Chondrocyte (in vitro differentiated cells): ENCODE measurements at regions not wholly inside any gene's neighbourhood (a gene's known extent, or its start where the extent isn't known, plus 50 kb on each side); places are given as distances from the start of the nearest gene placed in this dataset.

Source experiments
- DNase-seq: peaks from one replicate; pipeline ENCODE4 v3.0.0; 2021; ENCODE audit warnings: mixed read lengths, low spot score
- H3K27ac Mint-ChIP-seq: one replicate; pipeline ENCODE4 v1.8.0; 2021; ENCODE audit warnings: mild to moderate bottlenecking, moderate library complexity, mixed read lengths; ENCODE audit not compliant: unreplicated experiment
- H3K27me3 Mint-ChIP-seq: 2 replicates; pipeline ENCODE4 v1.8.0; 2021; ENCODE audit warnings: low read depth, mixed read lengths
- H3K36me3 Mint-ChIP-seq: 2 replicates; pipeline ENCODE4 v1.8.0; 2021; ENCODE audit warnings: low read depth, mixed read lengths
- H3K4me1 Mint-ChIP-seq: 2 replicates; pipeline ENCODE4 v1.8.0; 2021; ENCODE audit warnings: low read depth, mild to moderate bottlenecking, mixed read lengths
- H3K4me3 Mint-ChIP-seq: one replicate; pipeline ENCODE4 v1.8.0; 2021; ENCODE audit warnings: mild to moderate bottlenecking, moderate library complexity, mixed read lengths; ENCODE audit not compliant: unreplicated experiment
- H3K9me3 Mint-ChIP-seq: 2 replicates; pipeline ENCODE4 v1.8.0; 2021; ENCODE audit warnings: low read depth, mixed read lengths
- TF ChIP-seq, protein P1 (sequence below): fragments of 200-600 bp; sonication (generic); IDR thresholded peaks from 2 replicates; pipeline ENCODE4 v1.5.0; 2021; ENCODE audit warnings: antibody characterized with exemption, mild to moderate bottlenecking, moderate library complexity

DNA sequence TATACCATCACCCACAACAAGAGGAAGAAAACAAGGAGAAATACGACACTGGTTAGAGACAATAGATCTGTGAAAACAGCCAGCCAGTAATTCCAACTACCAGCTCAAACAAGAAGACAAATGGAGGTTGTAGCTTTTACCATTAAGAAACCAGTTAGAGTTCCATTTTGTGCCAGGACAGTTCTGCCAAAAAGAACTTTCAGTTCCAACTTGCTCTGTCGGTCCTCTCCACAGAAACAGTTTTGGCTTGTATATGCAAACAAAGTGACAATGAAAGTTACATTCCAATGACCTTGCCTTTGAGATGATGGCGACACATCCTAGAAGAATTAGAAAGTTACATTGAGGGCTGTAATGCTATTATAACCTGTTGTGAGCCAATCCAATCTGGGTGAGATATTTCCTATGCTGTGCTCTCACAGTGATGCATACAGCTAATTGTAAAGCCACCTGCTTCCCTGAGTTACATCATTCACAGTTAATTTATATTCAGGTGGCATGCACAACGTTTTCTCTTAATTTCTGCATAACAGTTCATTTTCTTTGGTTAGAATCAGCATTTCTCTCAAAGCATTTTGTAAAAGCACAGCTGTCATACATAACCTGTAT is 1378.4 kb upstream of the PIK3C3 start:
- no peak overlapping the region for H3K27ac Mint-ChIP-seq
- no peak overlapping the region for H3K4me3 Mint-ChIP-seq
- peaks cover 2% of the 10 kb centered on the region for H3K27me3 Mint-ChIP-seq
- H3K36me3 Mint-ChIP-seq, result no peaks in the 10 kb centered on the region
- no peak for DNase-seq
- H3K4me1 Mint-ChIP-seq, result no peaks in the 10 kb centered on the region
- TF ChIP-seq, protein P1, sequence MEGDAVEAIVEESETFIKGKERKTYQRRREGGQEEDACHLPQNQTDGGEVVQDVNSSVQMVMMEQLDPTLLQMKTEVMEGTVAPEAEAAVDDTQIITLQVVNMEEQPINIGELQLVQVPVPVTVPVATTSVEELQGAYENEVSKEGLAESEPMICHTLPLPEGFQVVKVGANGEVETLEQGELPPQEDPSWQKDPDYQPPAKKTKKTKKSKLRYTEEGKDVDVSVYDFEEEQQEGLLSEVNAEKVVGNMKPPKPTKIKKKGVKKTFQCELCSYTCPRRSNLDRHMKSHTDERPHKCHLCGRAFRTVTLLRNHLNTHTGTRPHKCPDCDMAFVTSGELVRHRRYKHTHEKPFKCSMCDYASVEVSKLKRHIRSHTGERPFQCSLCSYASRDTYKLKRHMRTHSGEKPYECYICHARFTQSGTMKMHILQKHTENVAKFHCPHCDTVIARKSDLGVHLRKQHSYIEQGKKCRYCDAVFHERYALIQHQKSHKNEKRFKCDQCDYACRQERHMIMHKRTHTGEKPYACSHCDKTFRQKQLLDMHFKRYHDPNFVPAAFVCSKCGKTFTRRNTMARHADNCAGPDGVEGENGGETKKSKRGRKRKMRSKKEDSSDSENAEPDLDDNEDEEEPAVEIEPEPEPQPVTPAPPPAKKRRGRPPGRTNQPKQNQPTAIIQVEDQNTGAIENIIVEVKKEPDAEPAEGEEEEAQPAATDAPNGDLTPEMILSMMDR, result no peak
- no peaks in the 10 kb centered on the region for H3K9me3 Mint-ChIP-seq

DNA sequence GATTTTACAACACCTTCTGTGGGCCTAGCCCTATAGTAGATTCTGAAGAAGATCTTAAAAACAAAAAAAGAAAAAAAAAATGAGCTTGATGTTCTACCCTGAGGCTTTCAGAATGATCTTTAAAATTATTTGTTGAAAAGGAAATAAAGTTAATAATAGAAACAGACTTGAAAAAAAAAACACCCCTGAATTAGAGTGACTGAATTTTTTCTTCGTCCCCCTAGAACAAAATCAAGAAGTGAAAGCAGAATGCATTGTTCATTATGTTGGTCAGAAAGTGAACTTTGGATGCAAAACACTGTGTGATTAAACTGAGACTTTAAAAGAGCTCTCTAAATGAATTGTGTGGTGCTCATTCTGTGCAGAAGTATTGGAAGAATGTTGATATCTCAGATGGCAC is 1384.4 kb upstream of the PIK3C3 start:
- TF ChIP-seq, protein P1, result no peak
- Mint-ChIP-seq H3K27ac (no peak overlapping the region), H3K27me3 (peaks cover 4% of the 10 kb centered on the region), H3K4me1 (no peaks in the 10 kb centered on the region), H3K36me3 (no peaks in the 10 kb centered on the region), H3K9me3 (no peaks in the 10 kb centered on the region), H3K4me3 (no peak overlapping the region)
- DNase-seq, result no peak

DNA sequence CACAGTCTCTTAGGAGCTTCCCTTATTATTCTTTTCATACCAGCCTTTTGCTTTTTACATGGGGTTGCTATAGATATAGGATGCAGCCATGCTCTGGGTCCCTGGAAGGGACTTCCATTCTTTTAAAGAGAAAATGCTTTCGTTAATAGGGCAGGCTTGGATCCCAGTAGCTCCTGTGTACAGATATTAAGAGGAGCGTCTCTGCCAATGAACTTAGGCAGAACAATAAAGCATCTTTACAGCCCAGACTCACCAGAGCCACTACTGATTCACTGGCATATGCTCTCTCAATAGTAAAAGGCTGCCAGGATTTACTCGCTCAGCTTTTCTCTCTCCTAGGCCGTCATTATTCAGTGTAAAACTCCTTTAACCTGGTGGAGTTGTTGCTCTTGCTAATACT is 1385.4 kb upstream of the PIK3C3 start:
- Mint-ChIP-seq H3K4me1 (no peaks in the 10 kb centered on the region), H3K4me3 (no peak overlapping the region), H3K9me3 (no peaks in the 10 kb centered on the region), H3K36me3 (no peaks in the 10 kb centered on the region), H3K27ac (no peak overlapping the region), H3K27me3 (peaks cover 4% of the 10 kb centered on the region)
- no peak for DNase-seq
- TF ChIP-seq, protein P1, result no peak

DNA sequence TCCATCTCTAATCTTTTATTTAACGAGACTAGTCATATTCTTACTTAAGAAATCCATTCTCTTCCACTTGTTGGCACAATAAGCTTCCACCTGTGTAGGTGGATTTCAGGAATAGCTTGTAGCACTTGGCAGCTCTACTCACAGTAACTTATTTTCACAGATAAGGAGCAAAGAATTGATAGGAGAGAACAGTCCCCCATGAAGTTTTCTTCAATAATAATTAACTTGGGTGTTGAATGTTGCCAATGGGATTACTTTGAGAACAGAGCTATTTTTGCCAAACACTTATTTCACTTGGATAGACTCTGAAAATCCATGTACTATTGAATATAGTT is 1388.6 kb upstream of the PIK3C3 start:
- no peak overlapping the region for H3K4me3 Mint-ChIP-seq
- no peaks in the 10 kb centered on the region for H3K36me3 Mint-ChIP-seq
- H3K9me3 Mint-ChIP-seq, result no peaks in the 10 kb centered on the region
- TF ChIP-seq, protein P1, result no peak
- no peak overlapping the region for H3K27ac Mint-ChIP-seq
- no peaks in the 10 kb centered on the region for H3K4me1 Mint-ChIP-seq
- H3K27me3 Mint-ChIP-seq, result peaks cover 1% of the 10 kb centered on the region
- no peak for DNase-seq

DNA sequence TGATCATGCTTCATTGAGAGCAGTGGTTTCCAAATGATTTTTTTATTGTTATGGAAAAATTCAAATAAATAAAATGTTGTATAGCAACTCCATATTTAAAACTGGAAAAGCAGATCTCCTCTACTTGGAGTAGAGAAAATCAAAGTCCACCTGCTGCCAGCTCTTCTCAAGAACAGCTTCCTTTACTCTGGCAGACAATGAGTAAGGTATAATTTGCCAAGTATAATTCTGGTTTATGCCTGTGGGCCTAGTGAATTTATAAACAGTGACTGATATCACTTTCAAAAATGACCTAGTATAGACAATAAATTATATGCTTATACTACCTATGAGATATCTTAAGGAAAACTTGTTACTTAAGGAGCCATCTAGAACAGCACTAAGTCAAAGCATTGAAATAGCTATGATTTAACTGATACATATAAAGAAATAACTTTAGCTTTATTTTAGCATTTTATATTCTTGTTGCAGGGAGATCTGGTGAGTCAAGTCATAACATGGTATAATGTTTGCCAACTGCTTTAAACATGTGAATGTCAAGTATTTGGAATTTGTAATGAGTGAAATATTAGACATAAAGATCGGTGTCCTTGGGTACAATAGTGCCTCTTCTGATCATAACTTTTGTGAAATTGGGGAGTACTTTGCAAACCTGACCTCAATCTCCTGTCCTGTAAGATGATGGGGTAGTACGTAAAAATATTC is 1389.1 kb upstream of the PIK3C3 start:
- H3K27me3 Mint-ChIP-seq, result no peaks in the 10 kb centered on the region
- no peaks in the 10 kb centered on the region for H3K4me1 Mint-ChIP-seq
- no peak overlapping the region for H3K27ac Mint-ChIP-seq
- no peaks in the 10 kb centered on the region for H3K36me3 Mint-ChIP-seq
- no peaks in the 10 kb centered on the region for H3K9me3 Mint-ChIP-seq
- TF ChIP-seq, protein P1, result no peak
- no peak overlapping the region for H3K4me3 Mint-ChIP-seq
- DNase-seq, result no peak
